HG02981 (cell line): ENCODE measurements at regions not wholly inside any gene's neighbourhood (a gene's known extent, or its start where the extent isn't known, plus 50 kb on each side); places are given as distances from the start of the nearest gene placed in this dataset.
"Not testable (repeated sequence)": the region's sequence is repeated elsewhere in the genome, so short reads cannot be mapped to it uniquely, and the experiment has no call there.

Experiments used
- ATAC-seq: cut with Tn5 transposase; IDR thresholded peaks from one replicate; pipeline ENCODE4 v1.9.1; 2021; ENCODE audit warnings: mild to moderate bottlenecking, moderate library complexity; ENCODE audit not compliant: unreplicated experiment

- no peak for ATAC-seq
These were observed 220.8 kb downstream of the NMUR2 start for GRCh38 chr5:152184266-152184665.

GRCh38 chr5:152181461-152181860 lies 223.6 kb downstream of the NMUR2 start:
- no peak for ATAC-seq

GRCh38 chr5:152178350-152178699 lies 226.8 kb downstream of the NMUR2 start:
- ATAC-seq: no peak

- no peak for ATAC-seq
These were observed 227.3 kb downstream of the NMUR2 start for GRCh38 chr5:152177626-152178349.

DNA sequence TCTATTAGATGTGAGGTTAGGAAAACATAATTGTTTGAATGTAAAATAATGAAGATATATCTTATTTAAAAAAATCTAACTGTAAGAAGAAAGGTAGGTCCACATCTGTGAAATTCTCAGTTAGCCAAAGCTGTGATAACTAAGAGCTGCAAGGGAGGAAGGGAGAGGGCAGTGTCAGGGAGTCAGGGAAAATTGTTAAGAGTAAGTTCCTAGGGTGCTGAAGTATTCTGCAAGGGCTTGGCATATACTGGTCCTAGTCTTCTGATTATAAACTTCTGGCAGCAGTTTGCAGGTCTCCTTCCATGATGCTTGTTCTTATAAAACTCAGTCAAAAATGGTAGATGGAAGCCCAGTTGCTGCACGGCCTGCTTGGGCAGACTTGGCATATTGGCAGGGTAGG lies 233.2 kb downstream of the NMUR2 start:
- ATAC-seq: no peak

DNA sequence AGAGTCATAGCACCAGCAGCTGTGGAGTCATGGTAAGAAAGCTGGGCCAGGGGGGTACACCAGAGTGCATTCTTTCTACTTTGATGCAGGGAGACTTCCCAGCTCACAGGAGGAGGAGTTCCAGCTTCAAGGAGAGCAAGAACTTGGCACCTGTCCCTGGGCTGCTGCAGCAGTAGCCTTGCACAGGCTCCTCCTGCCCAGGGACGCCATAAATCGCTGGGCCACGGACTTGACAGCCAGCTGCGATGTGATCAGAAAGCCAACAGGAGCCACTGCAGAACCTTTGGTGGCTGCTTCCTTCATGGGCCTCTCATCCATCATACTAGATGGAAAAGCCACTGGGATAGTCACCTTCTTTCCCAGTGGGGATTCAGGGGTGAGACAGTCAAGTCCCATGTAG lies 234.7 kb downstream of the NMUR2 start:
- no peak for ATAC-seq

DNA sequence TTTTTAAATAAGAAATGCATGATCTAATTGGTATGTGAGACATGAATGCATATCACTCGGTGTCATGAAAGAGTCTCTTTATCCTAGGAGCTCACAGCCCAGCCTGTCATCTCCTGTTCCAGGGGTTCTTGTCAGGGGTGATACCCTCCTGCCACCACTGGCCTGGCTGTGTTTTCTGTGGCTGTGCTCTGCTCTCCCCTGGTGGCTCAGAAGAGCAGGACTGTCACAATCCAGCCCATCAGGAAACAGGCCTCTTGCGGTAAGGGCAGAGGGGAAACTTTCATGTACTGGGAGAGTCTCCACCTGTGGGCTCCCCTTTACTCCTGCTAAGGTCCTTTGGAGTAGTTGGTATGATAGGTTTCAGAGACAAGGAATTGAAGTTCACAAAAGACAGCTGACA lies 240.2 kb upstream of the GLRA1 start:
- no peak for ATAC-seq

DNA sequence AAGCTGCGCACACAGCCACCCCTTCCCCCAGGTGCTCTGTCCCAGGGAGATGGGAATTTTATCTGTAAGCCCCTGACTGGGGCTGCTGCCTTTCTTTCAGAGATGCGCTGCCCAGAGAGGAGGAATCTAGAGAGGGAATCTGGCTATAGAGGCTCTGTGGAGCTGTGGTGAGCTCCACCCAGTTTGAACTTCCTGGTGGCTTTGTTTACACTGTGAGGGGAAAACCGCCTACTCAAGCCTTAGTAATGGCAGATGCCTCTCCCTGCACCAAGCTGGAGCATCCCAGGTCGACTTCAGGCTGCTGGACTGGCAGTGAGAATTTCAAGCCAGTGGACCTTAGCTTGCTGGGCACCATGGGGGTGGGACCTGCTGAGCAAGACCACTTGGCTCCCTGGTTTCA lies 235.2 kb upstream of the GLRA1 start:
- not testable (repeated sequence) for ATAC-seq

DNA sequence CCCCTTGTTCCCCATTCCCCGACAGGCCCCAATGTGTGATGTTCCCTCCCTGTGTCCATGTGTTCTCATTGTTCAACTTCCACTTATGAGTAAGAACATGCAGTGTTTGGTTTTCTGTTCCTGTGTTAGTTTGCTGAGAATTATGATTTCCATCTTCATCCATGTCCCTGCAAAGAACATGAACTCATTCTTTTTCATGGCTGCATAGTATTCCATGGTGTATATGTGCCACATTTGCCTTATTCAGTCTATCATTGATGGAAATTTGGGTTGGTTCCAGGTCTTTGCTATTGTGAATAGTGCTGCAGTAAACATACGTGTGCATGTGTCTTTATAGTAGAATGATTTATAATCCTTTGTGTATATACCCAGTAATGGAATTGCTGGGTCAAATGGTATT lies 229.8 kb upstream of the GLRA1 start:
- ATAC-seq: not testable (repeated sequence)

DNA sequence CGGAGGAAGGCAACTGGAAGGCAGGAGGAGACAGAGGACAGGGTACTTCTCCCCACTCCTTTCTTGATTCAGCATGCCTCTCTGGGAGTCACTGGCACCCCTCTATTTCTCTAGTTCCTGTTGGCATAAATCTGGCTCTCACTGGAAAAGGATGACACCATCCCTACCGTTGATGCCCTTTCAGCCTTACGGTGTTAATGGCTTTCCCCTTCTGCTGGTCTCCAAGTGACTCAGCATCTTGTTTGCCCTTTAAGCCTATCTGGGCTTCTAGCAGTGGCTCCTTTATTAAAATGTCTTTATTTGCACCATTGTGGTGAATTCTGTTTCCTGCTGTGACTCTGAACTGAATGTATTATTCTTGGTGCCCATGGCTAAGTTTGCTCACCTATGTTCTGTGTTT lies 227.3 kb upstream of the GLRA1 start:
- ATAC-seq: no peak

- no peak for ATAC-seq
These were observed 226.5 kb upstream of the GLRA1 start for GRCh38 chr5:152151113-152151512.

DNA sequence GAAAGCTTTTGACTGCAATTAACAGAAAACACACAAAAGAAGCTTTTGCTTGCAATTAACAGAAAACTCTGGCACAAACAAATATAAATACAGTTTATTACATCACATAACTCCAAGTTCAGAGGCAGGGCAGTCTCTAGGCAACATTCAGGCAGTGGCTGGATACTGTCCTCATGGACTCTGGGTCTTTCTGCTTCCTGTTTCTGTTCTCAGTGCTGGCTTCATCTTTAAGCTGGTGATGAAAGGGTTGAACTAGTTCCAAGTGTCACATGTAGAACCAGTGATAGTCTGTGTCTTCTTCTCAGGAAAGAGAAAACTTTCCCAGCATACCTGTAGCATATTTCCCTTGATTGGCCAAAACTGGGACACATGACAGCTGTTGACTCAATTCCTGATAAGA lies 222.6 kb upstream of the GLRA1 start:
- no peak for ATAC-seq

DNA sequence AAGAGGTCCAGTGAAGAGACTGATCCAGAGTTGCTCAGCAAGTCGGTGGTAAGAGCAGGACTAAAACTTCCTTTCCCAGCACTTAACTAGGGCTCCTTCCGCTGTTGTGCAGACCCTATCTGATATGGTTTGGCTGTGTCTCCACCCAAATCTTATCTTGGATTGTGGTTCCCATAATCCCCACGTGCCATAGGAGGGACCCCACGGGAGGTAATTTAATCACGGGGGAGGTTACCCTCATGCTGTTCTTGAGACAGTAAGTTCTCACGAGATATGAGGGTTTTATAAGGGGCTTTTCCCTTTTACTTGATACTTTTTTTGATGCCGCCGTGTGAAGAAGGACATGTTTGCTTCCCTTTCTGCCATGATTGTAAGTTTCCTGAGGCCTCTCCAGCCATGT lies 221.9 kb upstream of the GLRA1 start:
- no peak for ATAC-seq

- ATAC-seq: no peak
These were observed 219.9 kb upstream of the GLRA1 start for GRCh38 chr5:152144556-152144955.

DNA sequence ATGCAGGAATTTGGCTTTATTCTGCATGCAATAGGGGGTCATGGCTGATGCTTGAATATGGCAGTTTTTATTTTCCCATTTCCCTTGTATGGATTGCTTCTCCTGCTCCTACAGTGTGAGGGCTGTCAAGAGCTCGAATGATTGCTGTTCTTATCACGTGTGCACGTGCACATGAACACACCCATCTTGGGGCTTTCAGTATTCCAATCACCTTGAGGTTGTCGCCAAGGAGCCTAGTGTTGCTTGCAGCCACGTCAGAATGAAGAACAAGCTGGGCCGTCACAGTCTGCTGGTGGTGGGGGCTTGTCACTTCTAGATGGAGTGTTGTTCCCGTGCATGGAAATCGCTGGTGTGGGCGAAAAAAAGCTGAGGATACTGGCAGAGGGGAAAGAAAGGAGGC lies 219.4 kb upstream of the GLRA1 start:
- ATAC-seq: no peak

DNA sequence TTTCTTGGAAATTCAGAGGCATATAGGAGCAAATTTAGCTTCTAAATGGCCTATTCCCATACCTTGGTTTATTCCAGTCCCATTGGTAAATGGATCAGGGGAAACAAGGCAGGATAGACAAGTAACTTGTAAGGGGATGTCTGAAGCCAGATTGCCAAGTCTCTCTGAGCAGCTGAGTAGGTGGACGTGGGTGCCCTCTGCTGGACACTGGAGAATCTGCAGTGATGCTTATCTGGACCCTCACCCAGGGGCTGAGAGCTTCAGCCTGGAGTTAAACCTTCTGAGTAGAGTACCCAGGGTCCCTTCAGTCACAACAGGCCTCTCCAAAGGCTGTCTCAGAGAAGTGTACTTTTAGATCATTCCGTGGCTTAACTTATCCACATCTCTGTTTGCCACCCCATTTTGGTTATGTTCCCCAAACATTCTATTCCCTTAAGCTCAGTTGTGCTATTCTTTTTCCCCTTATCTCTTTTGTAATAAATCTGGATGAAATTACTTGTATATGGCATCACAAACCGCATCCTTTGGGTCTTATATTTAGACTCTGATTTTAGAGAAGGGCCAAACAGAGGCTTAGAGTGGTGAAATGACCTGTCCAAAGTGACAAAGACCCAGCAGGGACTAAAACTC lies 218.3 kb upstream of the GLRA1 start:
- ATAC-seq: peak; percentile 89

- no peak for ATAC-seq
These were observed 215.7 kb upstream of the GLRA1 start for GRCh38 chr5:152140347-152140746.

- no peak for ATAC-seq
These were observed 212.4 kb upstream of the GLRA1 start for GRCh38 chr5:152137063-152137462.

DNA sequence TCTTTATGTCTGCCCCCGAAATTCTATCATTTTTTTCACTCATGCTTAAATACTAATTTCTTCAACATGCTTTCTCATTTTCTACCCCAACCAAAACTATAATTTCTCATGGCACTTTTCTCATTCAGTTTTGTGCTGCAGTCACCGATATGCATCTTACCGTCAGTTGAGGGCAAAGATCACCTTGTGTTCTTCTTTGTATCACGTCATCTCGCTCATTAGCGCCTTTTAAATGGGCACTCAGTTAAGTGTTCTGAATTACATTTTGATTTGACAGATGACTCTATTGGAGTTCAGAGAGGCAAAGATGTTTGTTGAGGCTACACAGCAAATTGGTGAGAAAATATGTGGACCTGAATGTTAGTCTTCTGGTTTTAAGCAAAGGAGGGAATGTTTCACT lies 211.7 kb upstream of the GLRA1 start:
- ATAC-seq: no peak

- no peak for ATAC-seq
These were observed 211.2 kb upstream of the GLRA1 start for GRCh38 chr5:152135827-152136226.

DNA sequence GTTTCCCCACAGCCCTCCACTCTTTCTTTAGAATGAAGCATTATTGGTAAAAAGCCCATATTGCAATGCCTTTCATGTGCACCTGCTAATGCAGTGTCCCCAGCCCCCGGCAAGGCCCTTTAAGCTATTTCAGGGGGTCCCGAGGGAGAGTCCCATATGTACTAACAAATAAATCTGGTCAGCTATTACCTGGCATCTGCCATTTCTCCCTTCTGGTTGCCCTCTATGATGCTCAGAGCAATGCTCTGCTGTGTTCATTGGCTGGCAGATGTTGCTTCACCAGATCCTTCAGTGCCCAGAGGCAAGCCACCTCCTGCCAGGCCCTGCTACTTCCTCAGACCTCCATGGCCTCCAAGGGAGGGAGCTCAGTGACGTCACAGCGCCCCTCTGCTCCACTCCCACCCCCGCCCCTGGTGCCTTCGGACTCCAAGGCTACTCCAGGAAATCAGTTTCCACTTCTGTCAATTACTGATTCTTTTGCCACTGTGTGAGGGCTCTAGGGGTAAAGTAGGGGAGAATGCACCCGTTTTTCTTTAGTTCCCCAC lies 201.1 kb upstream of the GLRA1 start:
- no peak for ATAC-seq

- ATAC-seq: no peak
These were observed 199.9 kb upstream of the GLRA1 start for GRCh38 chr5:152124409-152125041.
